COLO668 (cell line): ENCODE measurements at regions not wholly inside any gene's neighbourhood (a gene's known extent, or its start where the extent isn't known, plus 50 kb on each side); places are given as distances from the start of the nearest gene placed in this dataset.

ENCODE experiments used
- DNase-seq: peaks from one replicate; lab custom pipeline; 2025; ENCODE audit not compliant: unreplicated experiment; lab: John Stamatoyannopoulos, UW

- no peak for DNase-seq
Measured at GRCh38 chr4:4694827-4695226, 153.0 kb upstream of the STX18 start.

- DNase-seq, result peak; percentile 11
Measured at GRCh38 chr4:4694296-4694772, 152.5 kb upstream of the STX18 start.

- DNase-seq, result no peak
Measured at GRCh38 chr4:4693755-4694295, 152.0 kb upstream of the STX18 start.

- DNase-seq, result no peak
Measured at GRCh38 chr4:4693258-4693657, 151.4 kb upstream of the STX18 start.

- DNase-seq, result no peak
Measured at GRCh38 chr4:4690854-4691253, 149.0 kb upstream of the STX18 start.

- DNase-seq, result no peak
Measured at GRCh38 chr4:4689694-4690440, 148.0 kb upstream of the STX18 start.

- no peak for DNase-seq
Measured at GRCh38 chr4:4687935-4688727, 146.3 kb upstream of the STX18 start.

- no peak for DNase-seq
Measured at GRCh38 chr4:4687100-4687499, 145.3 kb upstream of the STX18 start.

- DNase-seq, result no peak
Measured at GRCh38 chr4:4685810-4686795, 144.3 kb upstream of the STX18 start.

GRCh38 chr4:4681653-4682052, 139.8 kb upstream of the STX18 start:
- DNase-seq, result no peak

- DNase-seq, result no peak
Measured at GRCh38 chr4:4680758-4681157, 138.9 kb upstream of the STX18 start.

GRCh38 chr4:4680243-4680642, 138.4 kb upstream of the STX18 start:
- DNase-seq, result no peak

GRCh38 chr4:4677556-4678522, 136.0 kb upstream of the STX18 start:
- DNase-seq, result no peak

GRCh38 chr4:4675641-4676040, 133.8 kb upstream of the STX18 start:
- no peak for DNase-seq

GRCh38 chr4:4675051-4675581, 133.3 kb upstream of the STX18 start:
- DNase-seq, result no peak

- peak; percentile 13 for DNase-seq
Measured at GRCh38 chr4:4673070-4673469, 131.2 kb upstream of the STX18 start.

GRCh38 chr4:4672402-4672801, 130.6 kb upstream of the STX18 start:
- DNase-seq, result no peak

- no peak for DNase-seq
Measured at GRCh38 chr4:4671774-4672349, 130.0 kb upstream of the STX18 start.

- DNase-seq, result no peak
Measured at GRCh38 chr4:4670869-4671268, 129.0 kb upstream of the STX18 start.
